ENCODE measurements at regions not wholly inside any gene's neighbourhood (a gene's known extent, or its start where the extent isn't known, plus 50 kb on each side); places are given as distances from the start of the nearest gene placed in this dataset.
"Not testable (repeated sequence)": the region's sequence is repeated elsewhere in the genome, so short reads cannot be mapped to it uniquely, and the experiment has no call there.

- DNase-seq (ENCODE audit: low read depth), result no peak
Measured at GRCh38 chr6:131336596-131336995, 201.3 kb downstream of the AKAP7 start.

DNA sequence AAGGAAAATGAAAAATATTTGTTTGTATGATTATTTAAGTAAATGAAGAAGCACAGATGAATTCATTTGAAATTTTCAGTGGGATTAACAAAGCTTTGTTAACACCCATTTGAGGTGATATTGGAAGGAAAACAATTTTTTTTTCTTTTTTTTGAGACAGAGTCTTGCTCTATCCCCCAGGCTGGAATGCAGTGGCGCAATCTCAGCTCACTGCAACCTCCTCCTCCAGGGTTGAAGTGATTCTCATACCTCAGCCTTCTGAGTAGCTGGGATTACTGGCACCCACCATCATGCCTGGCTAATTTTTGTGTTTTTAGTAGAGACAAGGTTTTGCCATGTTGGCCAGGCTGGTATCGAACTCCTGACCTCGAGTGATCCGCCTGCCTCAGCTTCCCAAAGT is 211.6 kb downstream of the AKAP7 start:
- DNase-seq (ENCODE audit: low read depth), result not testable (repeated sequence)

- DNase-seq (ENCODE audit: low read depth), result no peak
Measured at GRCh38 chr6:131348572-131348971, 213.3 kb downstream of the AKAP7 start.

- no peak for DNase-seq (ENCODE audit: low read depth)
Measured at GRCh38 chr6:131349199-131349598, 213.9 kb downstream of the AKAP7 start.

DNA sequence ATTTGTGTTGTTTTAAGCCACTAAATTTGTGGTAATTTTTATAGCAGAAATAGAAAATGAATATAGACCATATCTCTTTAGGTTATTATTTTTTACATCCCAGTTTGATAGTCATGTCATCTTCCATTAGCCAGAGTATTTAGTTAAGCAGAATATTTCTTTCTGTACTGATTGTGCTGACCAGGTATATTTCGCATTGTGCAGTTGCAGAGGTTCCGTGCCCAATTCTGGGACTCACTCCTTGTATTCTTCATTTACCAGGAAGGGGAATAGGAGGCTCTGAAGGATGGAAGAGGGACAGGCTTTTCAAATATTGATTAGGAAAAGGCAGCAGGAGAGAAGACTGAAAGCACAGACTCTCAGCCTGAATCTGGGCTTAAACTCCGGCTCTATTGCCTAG is 217.8 kb downstream of the AKAP7 start:
- no peak for DNase-seq (ENCODE audit: low read depth)

- no peak for DNase-seq (ENCODE audit: low read depth)
Measured at GRCh38 chr6:131353876-131354275, 218.6 kb downstream of the AKAP7 start.

DNA sequence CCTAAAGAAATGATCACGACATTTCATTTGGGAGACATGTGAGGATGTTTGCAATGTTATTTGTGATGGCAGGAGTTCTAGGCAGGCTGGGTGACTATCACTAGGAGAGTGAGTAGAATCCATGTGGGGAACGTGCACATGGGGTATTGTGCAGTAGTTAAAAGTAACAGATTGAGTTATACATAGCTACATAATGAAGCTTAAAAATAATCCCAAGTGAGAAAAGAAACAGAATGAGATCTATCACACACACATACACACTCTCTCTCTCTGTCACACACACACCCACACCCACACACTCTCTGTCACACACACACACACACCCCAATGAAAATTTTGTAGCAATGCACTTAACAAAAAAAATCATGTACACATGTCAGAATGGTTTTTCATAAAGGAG is 218.7 kb upstream of the ARG1 start:
- DNase-seq (ENCODE audit: low read depth), result no peak

- DNase-seq (ENCODE audit: low read depth), result no peak
Measured at GRCh38 chr6:131356161-131356560, 216.9 kb upstream of the ARG1 start.

DNA sequence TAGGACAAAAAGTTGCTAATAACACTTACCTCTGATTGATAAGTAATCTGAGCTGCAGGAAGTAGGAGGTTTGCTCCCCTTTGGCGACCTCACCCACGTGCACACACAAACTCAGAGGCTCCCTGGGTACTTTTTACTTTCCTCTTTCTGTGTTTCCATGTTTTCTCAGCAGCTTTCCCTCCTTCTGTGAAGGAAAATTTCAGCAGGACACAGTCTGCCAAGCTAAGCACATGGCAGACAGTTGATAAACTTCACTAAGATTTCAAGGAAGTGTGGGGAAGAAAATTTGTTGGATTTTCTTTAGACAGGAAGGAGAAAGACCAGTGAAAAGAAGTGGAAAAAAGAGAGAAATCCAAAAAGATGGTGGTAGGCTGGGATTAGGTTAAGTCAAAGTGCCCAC is 215.5 kb upstream of the ARG1 start:
- DNase-seq (ENCODE audit: low read depth), result no peak

- no peak for DNase-seq (ENCODE audit: low read depth)
Measured at GRCh38 chr6:131362070-131362469, 211.0 kb upstream of the ARG1 start.

- no peak for DNase-seq (ENCODE audit: low read depth)
Measured at GRCh38 chr6:131362696-131363095, 210.3 kb upstream of the ARG1 start.

DNA sequence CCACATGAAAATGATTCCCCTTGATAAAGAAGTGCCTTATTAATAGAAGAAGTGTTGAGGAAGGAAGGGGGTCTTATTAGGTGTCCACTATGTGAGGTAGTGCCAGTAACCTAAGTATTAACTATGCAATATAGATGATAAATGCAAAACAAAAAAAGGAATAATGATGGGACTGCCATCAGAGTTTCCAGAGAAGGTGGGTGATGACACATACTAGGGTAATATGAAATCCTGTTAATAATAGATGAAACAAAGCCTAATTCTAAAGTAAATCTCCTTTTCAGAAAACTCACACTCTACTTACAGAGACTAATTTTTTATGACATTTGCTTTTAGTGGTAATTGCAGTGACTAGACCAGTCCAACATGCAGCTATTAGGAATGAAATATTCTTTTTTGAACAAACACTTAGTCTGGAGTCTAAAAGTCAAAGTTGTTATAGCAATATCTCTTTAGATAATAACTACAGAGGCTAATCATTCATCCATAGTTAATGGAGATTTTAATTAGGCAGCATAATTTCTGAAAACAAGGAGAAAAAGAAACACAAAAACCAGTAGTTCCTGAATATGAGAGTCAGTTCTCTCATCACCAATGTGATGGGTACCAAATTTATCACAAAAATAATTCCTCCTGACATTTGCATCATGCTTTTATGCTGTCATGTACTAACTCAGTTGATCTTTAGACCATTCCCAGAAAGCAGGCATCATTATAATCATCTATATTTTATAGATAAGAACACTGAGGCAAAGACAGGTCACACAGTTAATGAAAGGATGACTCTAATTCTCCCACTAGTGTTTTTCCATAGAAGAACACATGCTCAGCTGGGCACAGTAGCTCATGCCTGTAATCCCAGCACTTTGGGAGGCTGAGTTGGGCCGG is 208.8 kb upstream of the ARG1 start:
- no peak for DNase-seq (ENCODE audit: low read depth)

DNA sequence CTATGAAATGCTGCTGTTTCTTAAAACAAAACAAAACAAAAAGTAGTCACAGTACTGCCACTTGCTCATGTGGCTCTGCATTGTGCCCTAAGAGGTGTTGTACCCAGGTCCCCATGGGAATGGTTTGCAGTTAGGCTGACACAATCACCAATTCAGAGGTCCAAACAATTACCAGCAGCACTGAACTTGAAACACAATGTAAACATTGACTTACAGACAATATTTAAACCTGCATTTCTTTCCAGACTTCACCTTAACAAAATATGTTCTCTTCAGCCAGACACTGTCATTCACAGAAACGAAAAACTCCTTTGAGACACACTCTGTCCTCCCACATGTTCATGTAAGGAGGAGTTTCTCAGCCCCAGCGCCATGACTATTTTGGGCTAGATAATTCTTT is 206.8 kb upstream of the ARG1 start:
- no peak for DNase-seq (ENCODE audit: low read depth)

GRCh38 chr6:131367206-131367873 is 205.7 kb upstream of the ARG1 start:
- no peak for DNase-seq (ENCODE audit: low read depth)

DNA sequence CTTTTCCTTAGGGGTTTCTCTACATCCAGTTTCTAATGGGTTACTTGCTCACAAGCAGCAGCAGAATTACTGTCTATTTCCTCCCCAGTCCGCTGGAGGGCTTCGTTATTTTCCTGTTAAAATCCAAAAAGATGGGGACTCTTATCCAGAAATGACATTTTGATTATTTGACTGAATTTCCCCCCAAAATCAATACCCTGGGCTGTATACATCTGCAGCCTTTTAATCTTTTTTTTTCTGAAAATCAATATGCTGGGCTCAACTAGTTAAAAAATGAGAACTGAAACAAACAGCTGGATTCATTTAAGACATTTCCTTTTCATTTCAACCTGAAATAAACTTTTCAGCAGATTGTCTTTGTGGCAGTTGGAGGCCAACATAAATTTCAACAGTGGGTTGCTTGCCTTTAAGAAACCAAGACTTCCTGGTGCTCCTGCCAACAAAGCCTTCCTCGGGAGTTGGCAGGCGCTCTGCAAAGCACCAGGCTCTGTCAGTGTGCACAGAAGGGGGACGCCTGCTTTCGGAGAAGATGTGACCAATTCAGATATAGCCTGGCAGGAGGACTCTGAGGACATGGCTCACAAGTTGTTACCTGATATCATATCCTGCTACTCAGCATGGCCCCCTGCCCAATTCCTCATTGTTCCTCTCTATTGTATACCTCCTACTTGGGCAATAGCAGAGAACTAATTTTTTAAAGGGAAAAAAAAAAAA is 204.7 kb upstream of the ARG1 start:
- no peak for DNase-seq (ENCODE audit: low read depth)

DNA sequence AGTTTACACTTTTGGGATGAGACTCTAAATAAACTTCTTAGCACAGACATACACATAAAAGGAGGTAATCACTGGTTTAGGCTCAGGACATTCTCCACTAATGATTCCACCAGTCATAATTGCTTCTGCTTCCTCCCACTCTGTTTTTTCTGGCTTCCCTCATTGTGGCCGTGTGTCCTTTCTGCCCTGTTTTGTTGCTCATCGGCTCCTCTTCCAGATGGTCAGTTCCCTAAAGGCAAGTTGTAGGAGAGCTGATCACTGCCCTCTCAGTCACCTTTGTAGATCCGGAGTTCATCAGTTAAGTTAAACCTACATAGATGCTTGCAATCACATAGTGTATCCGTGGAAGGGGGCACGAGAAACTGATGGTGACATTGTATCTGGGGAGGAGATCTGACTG is 200.5 kb upstream of the ARG1 start:
- DNase-seq (ENCODE audit: low read depth), result no peak

DNA sequence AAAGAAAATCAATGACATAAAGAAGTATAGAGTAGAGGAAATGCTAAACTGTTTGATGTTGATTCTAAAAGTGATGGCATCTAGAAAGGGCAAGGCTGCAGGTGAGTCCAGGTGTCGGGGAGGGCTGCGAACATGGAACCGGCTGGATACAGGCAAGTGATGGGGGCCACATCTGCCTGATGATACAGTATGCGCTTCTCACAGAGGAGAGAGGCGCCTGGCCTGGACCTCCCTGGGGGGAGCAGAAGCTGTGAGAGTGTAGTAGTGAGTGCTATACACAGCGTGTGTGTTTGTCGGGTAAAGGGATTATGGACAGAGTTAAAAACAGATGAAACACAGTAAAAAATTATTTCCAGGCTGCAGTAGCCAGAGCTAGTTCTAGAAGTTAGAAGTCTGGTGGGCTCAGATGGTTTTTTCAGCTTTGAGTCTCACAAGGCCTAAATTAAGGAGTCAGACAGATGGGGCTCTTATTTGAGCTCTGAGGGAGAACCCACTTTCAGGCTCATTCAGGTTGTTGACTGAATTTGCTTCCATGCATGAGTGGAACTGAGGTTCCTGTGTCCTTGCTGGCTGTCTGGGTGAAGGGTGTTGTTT is 195.8 kb upstream of the ARG1 start:
- DNase-seq (ENCODE audit: low read depth), result no peak

DNA sequence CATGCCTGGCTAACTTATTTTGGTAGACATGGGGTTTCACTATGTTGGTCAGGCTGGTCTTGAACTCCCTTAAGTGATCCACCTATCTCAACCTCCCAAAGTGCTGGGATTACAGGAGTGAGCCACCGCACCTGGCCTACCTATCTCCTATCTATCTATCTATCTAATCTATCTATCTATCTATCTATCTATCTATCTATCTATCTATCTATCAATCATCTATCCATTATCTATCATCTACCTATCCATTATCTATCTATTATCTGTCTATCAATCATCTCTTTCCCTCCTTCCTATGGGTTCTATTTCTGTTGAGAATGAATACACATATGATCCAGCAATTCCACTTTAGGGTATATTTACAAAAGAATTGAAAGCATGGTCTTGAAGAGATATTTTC is 194.2 kb upstream of the ARG1 start:
- no peak for DNase-seq (ENCODE audit: low read depth)

DNA sequence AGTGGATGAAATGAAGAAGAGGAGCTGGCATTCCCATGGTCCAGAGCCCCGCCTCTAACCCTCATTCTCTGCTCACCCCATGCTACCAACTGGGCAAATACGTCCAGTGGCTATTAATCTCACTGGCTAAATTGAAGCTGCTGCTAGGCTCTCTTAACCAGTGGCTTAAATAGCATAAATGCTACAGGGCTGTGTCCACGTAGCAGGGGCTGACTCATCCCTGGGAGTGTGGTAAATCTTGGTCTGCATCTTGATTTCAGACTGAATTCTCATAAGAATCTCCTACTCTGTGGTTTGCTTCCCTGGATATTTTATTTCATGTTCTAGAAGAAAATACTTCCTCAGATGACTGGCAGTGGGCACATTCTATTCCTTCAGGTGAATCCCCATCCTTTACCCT is 193.1 kb upstream of the ARG1 start:
- DNase-seq (ENCODE audit: low read depth), result peak; percentile 57

- DNase-seq (ENCODE audit: low read depth), result no peak
Measured at GRCh38 chr6:131381052-131381708, 191.8 kb upstream of the ARG1 start.

GRCh38 chr6:131381709-131382093 is 191.3 kb upstream of the ARG1 start:
- DNase-seq (ENCODE audit: low read depth), result no peak

GRCh38 chr6:131382631-131383030 is 190.4 kb upstream of the ARG1 start:
- DNase-seq (ENCODE audit: low read depth), result no peak
